ENCODE measurements at regions not wholly inside any gene's neighbourhood (a gene's known extent, or its start where the extent isn't known, plus 50 kb on each side); places are given as distances from the start of the nearest gene placed in this dataset.
"Not testable (repeated sequence)": the region's sequence is repeated elsewhere in the genome, so short reads cannot be mapped to it uniquely, and the experiment has no call there.

- DNase-seq: no peak
Measured at GRCh38 chr3:17861476-17861875, 119.0 kb upstream of the TBC1D5 start.

DNA sequence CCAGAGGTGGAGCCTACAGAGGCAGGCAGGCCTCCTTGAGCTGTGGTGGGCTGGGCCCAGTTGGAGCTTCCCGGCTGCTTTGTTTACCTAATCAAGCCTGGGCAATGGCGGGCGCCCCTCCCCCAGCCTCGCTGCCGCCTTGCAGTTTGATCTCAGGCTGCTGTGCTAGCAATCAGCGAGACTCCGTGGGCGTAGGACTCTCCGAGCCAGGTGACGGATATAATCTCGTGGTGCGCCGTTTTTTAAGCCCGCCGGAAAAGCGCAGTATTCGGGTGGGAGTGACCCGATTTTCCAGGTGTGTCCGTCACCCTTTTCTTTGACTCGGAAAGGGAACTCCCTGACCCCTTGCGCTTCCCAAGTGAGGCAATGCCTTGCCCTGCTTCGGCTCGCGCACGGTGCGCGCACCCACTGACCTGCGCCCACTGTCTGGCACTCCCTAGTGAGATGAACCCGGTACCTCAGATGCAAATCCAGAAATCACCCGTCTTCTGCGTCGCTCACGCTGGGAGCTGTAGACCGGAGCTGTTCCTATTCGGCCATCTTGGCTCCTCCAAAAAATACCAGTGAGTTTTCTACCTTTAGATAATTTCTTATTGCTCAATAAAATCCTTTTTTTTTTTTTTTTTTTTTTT lies 118.5 kb upstream of the TBC1D5 start:
- not testable (repeated sequence) for DNase-seq

DNA sequence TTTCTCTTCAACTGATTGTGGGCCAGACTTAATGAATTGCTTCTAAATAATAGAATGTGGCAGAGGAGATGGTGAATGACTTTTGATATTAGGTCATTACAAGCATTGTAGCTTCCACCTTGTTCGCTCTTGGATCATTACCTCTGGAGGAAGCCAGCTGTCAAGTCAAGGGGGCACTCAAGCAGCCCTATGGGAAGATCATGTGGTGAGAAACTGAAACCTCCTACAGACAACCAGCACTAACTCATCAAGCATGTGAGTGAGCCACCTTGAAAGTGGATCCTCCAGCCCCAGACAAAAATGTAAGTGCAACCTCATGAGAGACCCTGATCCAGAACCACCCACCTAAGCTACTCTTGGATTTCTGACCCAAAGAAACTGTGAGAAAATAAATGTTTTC lies 109.8 kb upstream of the TBC1D5 start:
- DNase-seq: no peak

DNA sequence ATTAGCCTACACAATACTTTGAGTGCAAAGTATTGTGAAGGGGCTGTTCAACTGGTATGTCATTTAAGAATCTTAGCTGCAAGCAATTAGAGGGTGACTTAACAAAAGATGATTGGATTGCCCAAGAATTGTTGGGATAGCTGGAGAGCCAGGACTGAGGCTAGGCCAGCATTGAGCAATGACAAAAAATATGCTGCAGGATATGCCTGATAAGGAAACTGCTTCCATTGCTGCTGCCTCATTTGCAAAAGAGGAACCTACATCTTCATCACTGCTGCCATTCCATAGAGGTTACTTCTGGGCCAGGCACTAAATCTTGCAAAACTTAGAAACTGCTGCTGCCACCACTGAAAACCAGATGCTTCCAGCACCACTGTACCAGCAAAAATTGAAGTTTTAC lies 108.0 kb upstream of the TBC1D5 start:
- no peak for DNase-seq

DNA sequence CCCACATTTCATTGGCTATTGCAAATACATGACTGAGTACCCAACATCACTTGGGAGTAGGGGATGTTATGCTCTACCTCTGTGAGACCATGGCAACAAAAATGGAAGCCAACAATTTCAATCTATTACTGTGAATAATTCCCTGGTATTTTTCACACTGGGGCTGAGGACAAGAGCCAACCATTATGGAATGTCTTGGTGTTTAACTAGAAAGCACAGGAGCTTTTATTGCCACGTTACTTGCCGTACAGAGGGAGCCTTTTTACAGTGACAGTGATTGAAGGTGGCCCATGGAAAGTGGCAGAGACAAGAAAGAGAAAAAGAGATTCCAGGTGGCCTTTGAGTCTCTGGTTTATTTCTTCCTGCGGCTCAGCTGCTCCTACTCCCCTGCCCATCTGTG lies 105.7 kb upstream of the TBC1D5 start:
- no peak for DNase-seq

DNA sequence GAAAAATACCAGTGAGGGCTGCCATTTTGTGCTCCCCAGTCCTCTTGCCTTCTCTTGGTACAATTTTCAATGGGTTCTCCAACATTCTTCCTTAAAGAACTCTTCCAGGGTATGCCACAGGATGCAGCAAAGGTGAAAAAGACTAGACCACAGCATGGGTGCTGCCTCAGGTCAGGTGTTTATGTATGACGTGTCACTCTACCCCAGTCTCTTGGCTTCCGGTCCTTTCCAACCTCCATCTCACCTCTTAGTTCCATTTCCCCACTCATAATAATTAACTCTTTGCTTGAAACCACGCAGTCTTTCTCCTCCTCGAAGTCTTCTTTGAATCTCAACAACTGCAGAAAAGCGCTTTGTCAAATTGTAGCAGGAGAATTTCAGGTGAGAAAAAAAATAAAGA lies 104.7 kb upstream of the TBC1D5 start:
- DNase-seq: no peak

- no peak for DNase-seq
Measured at GRCh38 chr3:17846466-17846865, 104.0 kb upstream of the TBC1D5 start.

- DNase-seq: no peak
Measured at GRCh38 chr3:17845026-17845812, 102.8 kb upstream of the TBC1D5 start.

DNA sequence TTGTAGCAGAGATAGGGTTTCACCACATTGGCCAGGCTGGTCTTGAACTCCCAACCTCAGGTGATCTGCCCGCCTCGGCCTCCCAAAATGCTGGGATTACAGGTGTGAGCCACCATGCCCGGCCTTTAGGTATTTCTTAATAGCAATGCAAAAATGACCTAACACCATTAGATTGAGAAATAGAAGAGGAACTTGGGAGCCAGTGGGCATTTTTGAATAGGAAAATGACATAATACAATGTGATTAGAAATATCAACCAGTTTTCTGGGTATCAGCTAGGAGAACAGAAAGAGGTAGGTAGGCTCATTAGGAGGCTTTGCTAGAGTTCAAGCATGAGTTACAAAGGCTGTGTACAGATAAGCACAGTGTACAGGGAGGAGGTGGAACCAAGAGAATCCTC lies 101.8 kb upstream of the TBC1D5 start:
- DNase-seq: no peak

DNA sequence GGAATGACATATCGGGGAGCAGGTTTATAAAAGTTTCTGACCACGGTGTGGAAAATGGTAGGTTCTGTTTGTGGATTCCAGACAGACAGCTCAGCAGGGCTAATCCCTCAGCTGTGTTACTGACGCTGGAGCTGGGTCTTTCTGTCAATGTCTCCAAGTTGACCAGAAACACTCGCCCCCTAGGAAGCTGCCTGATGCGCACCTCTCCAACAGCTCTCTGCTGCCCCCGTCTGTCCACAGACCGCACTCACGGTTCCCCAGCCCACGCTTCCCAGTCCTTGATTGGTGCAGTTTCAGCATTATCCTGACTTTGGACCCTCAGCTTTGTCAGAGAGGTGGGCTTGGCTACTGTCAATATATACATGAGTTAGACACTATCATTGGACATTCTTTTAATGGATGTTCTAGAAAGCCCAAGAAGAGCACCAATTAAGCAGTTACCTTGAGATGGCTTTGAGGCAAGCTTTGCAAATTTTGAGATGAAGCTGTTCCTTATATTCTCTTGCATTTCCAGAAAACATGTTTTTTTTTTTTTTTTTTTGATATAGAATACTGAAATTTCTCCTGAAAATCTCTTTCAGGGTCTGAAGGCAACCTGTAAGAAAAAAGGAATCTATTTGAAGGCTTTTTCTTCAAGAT lies 98.9 kb upstream of the TBC1D5 start:
- DNase-seq: peak; percentile 15

GRCh38 chr3:17840651-17841050 lies 98.2 kb upstream of the TBC1D5 start:
- DNase-seq: no peak

DNA sequence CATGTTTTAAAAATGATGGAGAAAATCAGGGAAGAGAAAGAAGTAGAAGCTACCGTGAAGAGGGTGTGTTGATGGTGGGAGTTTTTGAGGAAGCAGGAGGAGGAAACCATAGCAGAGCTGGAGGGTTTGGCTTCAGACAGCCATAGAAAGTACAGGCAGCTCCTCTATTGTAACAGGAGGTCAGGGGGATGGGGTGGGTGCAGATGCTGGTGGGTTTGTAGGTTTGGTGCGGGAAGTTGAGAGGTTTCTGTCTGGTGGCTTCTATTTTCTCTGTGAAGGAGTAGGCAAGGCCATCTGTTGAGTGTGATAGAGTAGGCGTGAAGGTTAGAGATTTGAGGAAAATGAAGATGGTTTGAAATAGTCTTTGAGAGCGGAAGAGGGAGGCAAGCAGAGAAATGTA lies 97.7 kb upstream of the TBC1D5 start:
- no peak for DNase-seq

DNA sequence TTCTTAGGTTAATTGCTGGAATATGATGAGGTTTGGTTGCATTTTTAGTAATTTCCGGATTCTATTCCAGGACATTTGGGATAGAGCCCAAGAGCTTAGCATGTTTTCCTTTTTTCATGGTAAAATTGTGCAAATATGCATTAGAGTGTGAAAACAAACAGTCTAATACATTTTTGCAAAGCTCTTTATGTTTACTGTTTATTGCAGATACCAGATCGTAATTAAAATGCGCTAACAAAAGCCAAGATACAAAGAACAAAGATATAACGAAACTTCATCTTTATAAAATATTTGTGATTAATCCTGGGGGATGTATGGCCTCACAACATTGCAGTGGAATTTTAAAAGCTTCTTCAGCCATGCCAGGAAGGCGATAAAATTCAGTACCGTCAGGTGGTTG lies 94.5 kb upstream of the TBC1D5 start:
- DNase-seq: no peak

DNA sequence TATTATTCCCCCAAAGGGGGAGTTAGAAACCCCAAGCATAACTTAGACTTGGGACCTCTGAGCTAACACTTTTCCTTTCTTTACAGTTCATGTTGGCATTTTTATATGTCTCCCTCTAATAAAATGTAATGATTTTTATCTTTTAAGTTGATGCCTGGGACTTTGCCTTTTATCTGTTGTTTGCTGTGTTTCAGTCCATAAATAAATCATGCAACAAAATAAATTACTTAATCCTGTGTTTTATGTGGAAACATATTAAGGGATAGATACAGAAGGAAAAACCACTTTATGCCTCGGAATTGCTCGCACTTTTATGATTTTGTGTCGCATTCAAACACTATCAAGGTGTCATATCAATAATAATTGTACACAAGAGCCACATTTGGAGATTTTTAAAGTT lies 93.7 kb upstream of the TBC1D5 start:
- no peak for DNase-seq

DNA sequence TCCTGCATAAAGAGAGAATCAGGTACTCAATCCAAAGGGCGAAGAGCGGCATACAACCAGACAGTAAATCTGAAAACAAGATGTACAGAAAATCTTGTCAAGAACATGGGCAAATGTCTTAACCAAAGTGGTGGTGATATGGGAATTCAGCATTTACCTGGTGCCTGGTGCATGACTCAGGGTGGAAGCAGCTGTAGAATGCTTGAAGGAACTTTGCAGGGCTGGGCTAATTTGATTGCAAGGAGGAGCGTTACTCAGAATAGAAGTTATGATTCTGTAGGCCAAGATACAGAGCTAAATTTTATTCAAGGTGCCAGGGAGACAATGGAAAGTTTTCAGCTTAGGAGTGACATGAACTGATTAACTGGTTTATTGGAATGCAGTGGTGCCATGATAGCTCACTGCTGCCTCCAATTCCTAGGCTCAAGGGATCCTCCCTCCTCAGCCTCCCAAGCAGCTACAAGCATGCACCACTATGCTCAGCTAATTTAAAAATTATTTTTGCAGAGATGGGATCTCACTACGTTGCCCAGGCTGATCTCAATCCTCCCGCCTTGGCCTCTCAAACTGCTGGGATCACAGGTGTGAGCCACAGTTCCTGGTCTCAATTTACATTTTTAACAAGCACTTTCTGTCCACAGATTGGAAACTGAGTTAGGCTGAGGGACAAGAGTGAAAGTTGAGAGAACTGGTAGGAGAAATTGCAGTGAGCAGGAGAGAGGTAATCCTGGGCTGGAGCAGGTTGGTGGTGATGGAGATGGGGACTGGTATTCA lies 91.5 kb upstream of the TBC1D5 start:
- no peak for DNase-seq

DNA sequence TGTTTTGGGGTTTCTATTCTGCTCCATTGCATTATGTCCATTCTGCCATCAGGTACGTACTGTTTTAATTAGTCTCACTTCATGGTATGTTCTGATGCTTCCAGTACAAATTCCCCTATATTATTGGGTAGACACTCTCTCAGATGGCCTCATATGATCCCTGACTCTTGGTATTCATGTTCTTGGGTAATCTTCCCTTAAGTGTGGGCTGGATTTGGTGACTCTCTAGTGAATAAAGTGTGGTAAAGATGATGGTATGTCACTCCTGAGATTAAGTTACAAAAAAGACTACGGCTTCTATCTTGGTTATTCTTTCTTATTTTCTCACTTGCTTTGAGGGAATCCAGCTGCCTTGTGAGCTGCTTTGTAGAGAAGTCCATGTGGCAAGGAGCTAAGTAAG lies 89.6 kb upstream of the TBC1D5 start:
- DNase-seq: no peak

DNA sequence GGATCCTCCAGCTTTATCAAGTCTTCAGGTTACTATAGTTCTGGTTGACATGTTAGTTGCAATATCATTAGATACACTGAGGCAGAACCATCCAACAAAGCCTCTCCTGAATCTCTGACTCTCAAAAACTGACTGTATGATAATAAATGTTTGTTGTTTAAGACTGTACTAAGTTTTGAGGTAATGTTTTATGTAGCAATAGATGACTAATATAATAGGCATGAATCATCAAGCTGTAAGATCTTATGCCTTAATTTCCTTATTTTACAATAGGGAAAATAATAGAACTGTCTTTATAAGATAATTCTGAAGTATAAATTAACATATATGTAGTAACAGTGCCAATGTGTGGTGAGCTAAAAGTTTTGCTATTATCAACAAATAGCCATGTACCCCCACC lies 88.9 kb upstream of the TBC1D5 start:
- DNase-seq: no peak

DNA sequence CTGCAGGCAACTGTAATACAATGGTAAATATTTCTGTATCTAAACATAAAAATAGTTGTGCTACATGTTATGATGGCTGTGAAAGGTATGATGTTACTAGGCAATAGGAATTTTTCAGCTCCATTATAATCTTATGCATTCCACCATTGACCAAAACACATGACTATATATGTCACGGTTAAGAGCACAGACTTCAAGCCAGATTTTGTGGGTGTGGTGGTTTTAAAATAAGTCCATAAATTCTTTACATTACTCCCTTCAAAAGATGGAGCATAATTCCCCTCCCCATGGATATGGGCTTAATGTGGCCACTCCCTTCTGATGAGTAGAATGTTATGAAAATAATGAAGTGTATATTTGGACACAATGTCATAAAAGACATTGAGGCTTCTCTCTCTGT lies 88.4 kb upstream of the TBC1D5 start:
- DNase-seq: no peak

DNA sequence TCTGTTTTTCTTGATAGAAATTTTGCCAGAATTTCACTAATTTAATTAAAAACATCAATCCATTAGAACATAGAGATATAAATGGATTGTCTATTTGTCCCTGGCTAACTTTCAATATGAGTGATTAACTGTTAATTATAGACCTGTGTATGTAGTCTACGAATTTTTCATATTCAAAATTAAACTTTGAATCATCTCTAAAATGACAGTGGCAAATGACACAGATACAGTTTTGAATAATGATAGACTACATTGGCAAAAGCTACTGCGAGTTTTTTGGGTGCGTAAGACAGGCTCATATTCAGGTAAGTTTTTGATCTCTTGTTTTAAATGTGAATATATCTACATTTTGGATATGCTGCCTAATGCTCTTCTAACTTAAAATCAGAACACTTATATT lies 86.0 kb upstream of the TBC1D5 start:
- no peak for DNase-seq

DNA sequence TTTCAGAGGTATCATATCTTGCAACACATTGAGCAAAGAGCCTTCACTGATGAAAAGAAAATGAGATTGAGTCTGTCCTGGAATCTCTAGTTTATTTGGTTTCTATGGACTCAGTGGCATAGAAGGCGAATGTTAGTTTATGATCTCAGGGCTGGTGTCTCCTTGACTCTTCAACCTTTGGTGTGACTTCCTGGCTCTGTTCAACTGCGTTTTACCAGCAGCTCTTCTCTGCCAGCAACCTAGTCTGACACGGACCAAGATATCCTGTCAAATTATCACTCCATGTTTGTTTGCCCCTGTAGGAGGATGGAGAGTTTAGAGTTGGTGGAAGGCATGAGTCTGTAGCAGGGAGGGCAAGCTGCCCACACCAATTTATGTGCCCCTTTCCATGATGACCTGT lies 82.9 kb upstream of the TBC1D5 start:
- DNase-seq: no peak

GRCh38 chr3:17823816-17824215 lies 81.4 kb upstream of the TBC1D5 start:
- no peak for DNase-seq

- no peak for DNase-seq
Measured at GRCh38 chr3:17823036-17823435, 80.6 kb upstream of the TBC1D5 start.

DNA sequence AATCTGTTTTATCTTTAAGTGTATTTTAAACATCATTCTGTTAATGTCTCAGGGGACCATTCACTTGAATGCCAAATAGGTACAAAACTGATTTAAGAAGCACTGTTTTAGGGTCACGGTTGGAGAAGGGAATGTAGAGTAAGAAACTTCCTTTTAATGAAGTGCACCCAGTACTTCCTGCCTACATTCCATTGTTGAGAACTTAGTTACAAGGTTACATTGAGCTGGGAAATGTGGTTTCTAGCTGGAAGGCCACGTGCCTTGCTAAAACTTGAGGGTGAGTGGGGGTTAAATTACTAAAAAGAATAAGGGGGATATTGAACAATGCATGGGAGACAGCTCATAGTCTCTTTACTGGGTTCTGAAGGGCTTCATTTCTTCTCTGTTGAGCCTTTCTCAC lies 78.3 kb upstream of the TBC1D5 start:
- DNase-seq: no peak

- DNase-seq: no peak
Measured at GRCh38 chr3:17820275-17820674, 77.8 kb upstream of the TBC1D5 start.

Measured in NCI-H446 treated with DMSO at 0.1 percent for 48 hours (cell line).